AG08395 (cell line): ENCODE measurements at regions not wholly inside any gene's neighbourhood (a gene's known extent, or its start where the extent isn't known, plus 50 kb on each side); places are given as distances from the start of the nearest gene placed in this dataset.

Experiments used
- DNase-seq: peaks from one replicate; pipeline ENCODE4 v3.0.0; 2012; ENCODE audit warnings: mixed read lengths, low spot score

DNA sequence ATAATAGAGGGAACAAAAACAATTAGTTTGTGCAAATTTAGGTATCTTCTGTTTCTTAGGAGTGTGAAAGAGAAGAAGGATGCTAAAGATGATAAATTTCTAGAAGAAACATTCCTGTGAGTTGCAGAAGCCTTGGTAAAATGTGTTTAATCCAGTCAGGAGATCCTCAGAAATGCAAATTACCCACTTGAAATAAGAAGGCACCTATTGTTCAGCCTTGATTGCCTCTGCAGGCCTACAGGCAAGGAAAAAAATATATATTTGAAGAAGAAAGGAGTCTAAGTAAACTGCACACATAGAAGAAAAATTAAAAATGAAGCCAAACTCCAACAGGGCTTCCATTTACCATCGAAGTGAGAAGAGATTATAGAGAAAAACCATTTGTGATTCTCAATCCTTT lies 51.0 kb upstream of the LHX8 start:
- DNase-seq, result no peak

- no peak for DNase-seq
These were observed 50.2 kb upstream of the LHX8 start for GRCh38 chr1:75083848-75084514.
